ENCODE measurements at regions not wholly inside any gene's neighbourhood (a gene's known extent, or its start where the extent isn't known, plus 50 kb on each side); places are given as distances from the start of the nearest gene placed in this dataset.

- H3K9ac ChIP-seq (ENCODE audit: low read length) = no peak overlapping the region
- DNase-seq = no peak
- H3K4me3 ChIP-seq (ENCODE audit: low read length) = no peak overlapping the region
- H3K27ac ChIP-seq (ENCODE audit: low read length) = no peak overlapping the region
- no peaks in the 10 kb centered on the region for H3K9me3 ChIP-seq (replicated peaks; ENCODE audit: insufficient read depth, low read length)
- H3F3A ChIP-seq (ENCODE audit: insufficient read depth, low read length) = no peaks in the 10 kb centered on the region
- no peaks in the 10 kb centered on the region for H3K36me3 ChIP-seq (replicated peaks; ENCODE audit: insufficient read depth, low read length)
- no peaks in the 10 kb centered on the region for H3K9me2 ChIP-seq (replicated peaks; ENCODE audit: insufficient read depth, low read length)
- H3K27me3 ChIP-seq (replicated peaks; ENCODE audit: insufficient read depth, low read length) = no peaks in the 10 kb centered on the region
- no peak overlapping the region for H3K4me2 ChIP-seq (ENCODE audit: low read depth, low read length)
- no peak overlapping the region for H2AFZ ChIP-seq (ENCODE audit: low read length)
- H4K20me1 ChIP-seq (ENCODE audit: insufficient read depth, low read length) = no peaks in the 10 kb centered on the region
- no peak for TF ChIP-seq CTCF (IDR thresholded peaks at IDR 0.05; ENCODE audit: low read length)
- TF ChIP-seq EZH2 (optimal IDR thresholded peaks at IDR 0.05; ENCODE audit: low read depth, low read length) = no peak
- TF ChIP-seq EZH2phosphoT487 (IDR thresholded peaks at IDR 0.05; ENCODE audit: low read length) = no peak
- H3K4me1 ChIP-seq (ENCODE audit: low read length) = no peaks in the 10 kb centered on the region
- no peaks in the 10 kb centered on the region for H3K79me2 ChIP-seq (ENCODE audit: low read length)
Measured at GRCh38 chr2:83613178-83613577, 845.9 kb downstream of the SUCLG1 start.

GRCh38 chr2:83602753-83603152 lies 856.3 kb downstream of the SUCLG1 start:
- Histone ChIP-seq H3K9me2 (replicated peaks; ENCODE audit: insufficient read depth, low read length) (no peaks in the 10 kb centered on the region), H3K36me3 (replicated peaks; ENCODE audit: insufficient read depth, low read length) (no peaks in the 10 kb centered on the region), H3K9ac (ENCODE audit: low read length) (no peak overlapping the region), H3K4me2 (ENCODE audit: low read depth, low read length) (no peak overlapping the region), H3K27ac (ENCODE audit: low read length) (no peak overlapping the region), H4K20me1 (ENCODE audit: insufficient read depth, low read length) (no peaks in the 10 kb centered on the region), H3K4me1 (ENCODE audit: low read length) (no peaks in the 10 kb centered on the region), H3K27me3 (replicated peaks; ENCODE audit: insufficient read depth, low read length) (no peaks in the 10 kb centered on the region), H2AFZ (ENCODE audit: low read length) (no peak overlapping the region), H3F3A (ENCODE audit: insufficient read depth, low read length) (no peaks in the 10 kb centered on the region), H3K4me3 (ENCODE audit: low read length) (no peak overlapping the region), H3K9me3 (replicated peaks; ENCODE audit: insufficient read depth, low read length) (no peaks in the 10 kb centered on the region; the same call in 1 of the 2 replicates), H3K79me2 (ENCODE audit: low read length) (no peaks in the 10 kb centered on the region)
- no peak for DNase-seq
- TF ChIP-seq CTCF (IDR thresholded peaks at IDR 0.05; ENCODE audit: low read length) = no peak; the same call in 1 of the 2 replicates
- TF ChIP-seq EZH2 (optimal IDR thresholded peaks at IDR 0.05; ENCODE audit: low read depth, low read length) = no peak

DNA sequence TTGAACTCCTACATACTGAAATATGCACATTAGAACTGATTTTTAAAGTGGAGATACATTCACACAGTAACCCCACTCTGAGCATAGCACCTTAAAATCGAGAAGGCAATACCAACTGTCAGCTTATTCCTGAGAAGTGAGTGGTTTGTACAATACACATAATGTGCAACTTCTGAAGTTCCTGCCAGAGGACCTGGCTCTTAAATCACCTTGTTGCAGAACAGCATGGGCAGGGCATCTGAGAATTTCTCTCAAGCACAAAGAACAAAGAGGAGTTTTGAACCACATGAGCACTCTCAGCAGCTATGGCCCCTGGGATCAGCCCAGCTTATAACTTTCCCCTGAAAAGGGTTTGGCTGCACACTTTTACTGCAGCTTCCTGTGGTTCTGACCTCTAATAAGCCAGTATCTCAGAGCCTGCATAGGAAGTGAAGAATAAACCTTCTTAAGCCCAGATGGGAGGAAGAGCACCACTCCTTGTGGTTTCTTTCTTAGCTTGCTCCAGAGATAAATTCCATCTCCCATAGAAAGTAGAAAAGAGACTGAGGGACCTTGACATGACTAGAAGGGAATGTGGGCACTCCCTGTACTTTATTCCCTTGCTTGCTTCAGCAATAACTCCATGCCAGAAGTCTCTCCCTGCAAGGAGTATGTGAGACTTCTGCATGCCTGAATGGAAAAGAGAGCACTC lies 862.3 kb downstream of the SUCLG1 start:
- H2AFZ ChIP-seq (ENCODE audit: low read length) = no peak overlapping the region
- H3K4me2 ChIP-seq (ENCODE audit: low read depth, low read length) = no peak overlapping the region
- no peak overlapping the region for H3K27ac ChIP-seq (ENCODE audit: low read length)
- DNase-seq = no peak
- H4K20me1 ChIP-seq (ENCODE audit: insufficient read depth, low read length) = no peaks in the 10 kb centered on the region
- no peaks in the 10 kb centered on the region; the same call in 1 of the 2 replicates for H3K9me3 ChIP-seq (replicated peaks; ENCODE audit: insufficient read depth, low read length)
- H3K9ac ChIP-seq (ENCODE audit: low read length) = no peak overlapping the region
- no peaks in the 10 kb centered on the region for H3K4me1 ChIP-seq (ENCODE audit: low read length)
- H3K9me2 ChIP-seq (replicated peaks; ENCODE audit: insufficient read depth, low read length) = no peaks in the 10 kb centered on the region
- no peaks in the 10 kb centered on the region for H3K27me3 ChIP-seq (replicated peaks; ENCODE audit: insufficient read depth, low read length)
- no peaks in the 10 kb centered on the region for H3K36me3 ChIP-seq (replicated peaks; ENCODE audit: insufficient read depth, low read length)
- H3K4me3 ChIP-seq (ENCODE audit: low read length) = no peak overlapping the region
- H3K79me2 ChIP-seq (ENCODE audit: low read length) = no peaks in the 10 kb centered on the region
- TF ChIP-seq CTCF (IDR thresholded peaks at IDR 0.05; ENCODE audit: low read length) (no peak), EZH2phosphoT487 (IDR thresholded peaks at IDR 0.05; ENCODE audit: low read length) (no peak), EZH2 (optimal IDR thresholded peaks at IDR 0.05; ENCODE audit: low read depth, low read length) (no peak)
- no peaks in the 10 kb centered on the region for H3F3A ChIP-seq (ENCODE audit: insufficient read depth, low read length)
